NCI-H1436 (cell line): ENCODE measurements at regions not wholly inside any gene's neighbourhood (a gene's known extent, or its start where the extent isn't known, plus 50 kb on each side); places are given as distances from the start of the nearest gene placed in this dataset.
A peak's percentile ranks its signal among the peaks of the same experiment; 100 is the strongest.

ENCODE experiments used
- DNase-seq: peaks from one replicate; lab custom pipeline; 2025; lab: John Stamatoyannopoulos, UW

- DNase-seq = no peak
Observed at GRCh38 chr3:181081930-181082329, 92.4 kb upstream of the DNAJC19 start.

DNA sequence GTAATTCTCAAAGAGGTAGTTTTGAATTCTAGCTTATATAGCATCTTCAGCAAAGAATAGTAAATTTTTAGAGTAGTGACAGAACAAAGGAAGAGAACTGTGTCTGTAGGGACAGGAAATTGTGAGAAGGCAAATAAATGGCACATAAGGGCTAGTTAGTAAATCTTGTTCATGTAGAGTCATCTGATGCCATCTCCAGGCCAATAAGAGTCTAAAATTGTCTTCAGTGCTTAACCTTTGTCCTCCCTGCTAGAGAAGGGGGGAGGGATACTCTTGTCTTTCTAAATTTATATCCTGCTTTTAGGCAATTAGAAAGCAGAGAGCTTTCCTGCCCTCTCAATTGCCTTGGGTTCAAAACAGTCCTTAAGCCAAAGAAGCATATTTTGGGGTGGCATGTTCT lies 87.0 kb upstream of the DNAJC19 start:
- DNase-seq = no peak

DNA sequence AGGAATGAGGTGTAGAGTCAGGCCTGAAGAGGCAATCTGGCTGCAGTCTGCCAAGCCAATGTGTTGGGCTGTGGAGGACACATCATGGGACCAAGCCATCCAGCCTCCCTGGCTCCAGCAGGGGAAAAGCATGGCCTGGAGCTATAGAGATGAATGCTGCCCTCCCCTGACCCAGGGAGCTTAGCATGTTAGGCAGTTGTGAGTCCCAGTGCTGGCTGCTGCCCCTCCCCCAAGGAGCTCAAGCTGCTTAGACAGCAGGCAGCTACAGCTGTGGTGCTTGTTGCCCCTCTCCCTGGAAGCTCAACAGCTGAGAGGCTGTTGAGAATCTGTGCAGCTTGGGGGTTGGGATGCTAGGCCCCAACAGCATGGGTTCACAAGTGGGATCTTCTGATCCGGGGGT lies 85.6 kb upstream of the DNAJC19 start:
- DNase-seq = no peak

- no peak for DNase-seq
Observed at GRCh38 chr3:181066143-181067087, 76.9 kb upstream of the DNAJC19 start.

GRCh38 chr3:181056136-181056732 lies 66.7 kb upstream of the DNAJC19 start:
- peak; percentile 30 for DNase-seq

- DNase-seq = no peak
Observed at GRCh38 chr3:181054538-181054937, 65.0 kb upstream of the DNAJC19 start.

DNA sequence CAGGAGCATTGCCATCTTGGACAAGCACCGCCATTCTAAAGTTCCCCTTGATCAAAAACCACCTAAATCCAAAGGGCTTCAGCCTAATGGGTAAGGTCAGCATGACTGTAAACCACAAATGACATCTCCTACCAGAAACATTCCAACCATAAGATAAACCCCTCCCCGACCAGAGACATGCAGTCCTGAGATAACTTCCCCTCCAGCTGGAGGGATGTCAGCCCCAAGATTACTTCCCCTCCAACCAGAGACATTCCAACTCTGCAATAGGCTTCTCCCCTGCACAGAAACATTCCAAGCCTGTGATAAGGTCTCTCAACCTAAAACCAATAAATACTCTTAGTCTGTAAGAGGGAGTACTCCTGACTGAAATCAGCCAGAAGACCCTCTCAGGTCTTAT lies 62.7 kb upstream of the DNAJC19 start:
- no peak for DNase-seq

GRCh38 chr3:181050738-181051137 lies 61.2 kb upstream of the DNAJC19 start:
- DNase-seq = no peak

DNA sequence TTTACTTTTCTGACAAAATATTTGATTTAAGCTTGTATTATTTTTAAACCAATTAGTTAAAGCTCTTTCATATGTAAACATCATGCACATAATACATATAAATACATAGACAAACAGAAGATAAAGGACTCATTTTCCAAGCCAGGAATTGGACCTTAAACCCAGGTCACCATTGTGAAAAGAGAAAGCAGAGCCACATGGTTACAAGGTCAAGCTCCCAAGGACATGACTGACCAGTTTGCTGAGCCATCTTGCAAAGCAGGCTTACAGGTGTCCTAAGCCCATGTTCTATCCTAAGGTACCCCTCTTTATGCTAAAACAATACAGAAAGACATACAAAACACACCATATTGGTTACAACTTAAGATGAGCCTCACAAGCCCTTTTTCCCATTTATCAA lies 50.5 kb upstream of the DNAJC19 start:
- DNase-seq = no peak
